DMS53 (cell line): ENCODE measurements at regions not wholly inside any gene's neighbourhood (a gene's known extent, or its start where the extent isn't known, plus 50 kb on each side); places are given as distances from the start of the nearest gene placed in this dataset.
A peak's percentile ranks its signal among the peaks of the same experiment; 100 is the strongest.
"Not testable (repeated sequence)": the region's sequence is repeated elsewhere in the genome, so short reads cannot be mapped to it uniquely, and the experiment has no call there.

Experiments used
- DNase-seq: peaks from one replicate; lab custom pipeline; 2025; lab: John Stamatoyannopoulos, UW

GRCh38 chr9:22840641-22841040 lies 394.0 kb downstream of the DMRTA1 start:
- DNase-seq = no peak

- DNase-seq = not testable (repeated sequence)
Measured at GRCh38 chr9:22845243-22845642, 398.6 kb downstream of the DMRTA1 start.

- no peak for DNase-seq
Measured at GRCh38 chr9:22855980-22856379, 409.4 kb downstream of the DMRTA1 start.

- DNase-seq = no peak
Measured at GRCh38 chr9:22857316-22857715, 410.7 kb downstream of the DMRTA1 start.

- DNase-seq = no peak
Measured at GRCh38 chr9:22863106-22863505, 416.5 kb downstream of the DMRTA1 start.

DNA sequence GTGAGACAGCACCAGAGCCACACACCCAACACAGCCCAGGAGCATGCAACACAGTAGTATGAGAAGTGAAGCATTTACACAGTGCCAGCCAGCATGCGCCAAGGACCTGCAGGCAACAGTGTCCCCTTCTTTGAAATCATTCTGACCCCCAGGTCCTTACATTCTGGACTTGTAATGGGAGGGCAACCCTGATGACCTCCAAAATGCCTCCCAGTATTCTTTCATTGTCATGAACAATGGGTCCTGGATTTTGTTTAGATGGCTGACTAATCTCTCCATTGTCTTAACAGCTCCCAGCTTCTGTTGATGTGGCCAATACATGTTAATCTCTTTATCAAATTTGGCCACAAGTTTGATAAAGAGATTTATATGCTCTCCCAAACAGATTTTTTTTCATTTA lies 417.1 kb downstream of the DMRTA1 start:
- no peak for DNase-seq

GRCh38 chr9:22893196-22893843 lies 446.7 kb downstream of the DMRTA1 start:
- no peak for DNase-seq

DNA sequence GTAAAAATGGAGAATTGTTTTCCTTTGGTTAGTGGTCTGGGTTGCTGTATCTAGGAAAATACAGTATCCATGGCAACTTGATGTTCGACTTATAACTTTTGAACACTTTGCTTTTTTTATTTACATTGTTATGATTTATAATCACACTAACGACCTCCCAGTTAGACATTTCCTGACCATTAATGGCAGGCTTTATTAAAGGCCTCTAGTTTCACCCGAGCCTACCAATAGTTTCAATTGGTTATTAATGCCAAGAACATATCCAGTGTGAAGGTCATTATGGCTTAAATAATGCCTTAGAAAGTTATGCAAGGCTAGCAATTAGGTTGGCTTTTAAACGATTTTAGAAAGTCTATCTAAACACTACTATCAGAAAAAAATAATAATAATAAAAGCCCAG lies 452.0 kb downstream of the DMRTA1 start:
- DNase-seq = no peak

DNA sequence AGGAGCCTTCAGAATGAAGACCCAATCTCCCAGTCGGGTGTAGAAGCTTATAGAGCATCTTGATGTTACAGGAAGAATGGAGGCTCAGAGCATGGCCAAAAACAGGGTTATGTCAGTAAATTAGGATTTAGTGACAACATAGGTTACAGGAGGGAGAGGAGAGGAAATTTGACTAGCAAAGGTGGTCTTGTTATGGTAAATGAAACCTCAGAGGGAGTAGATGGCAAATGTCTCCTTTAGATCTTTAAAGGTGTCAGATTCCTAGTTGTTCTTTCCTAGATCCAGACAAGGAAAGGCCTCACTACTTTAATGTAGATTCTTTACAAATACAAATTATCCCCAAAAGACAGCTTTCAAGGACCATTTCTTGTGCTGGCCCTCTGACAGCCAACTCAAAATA lies 465.0 kb downstream of the DMRTA1 start:
- DNase-seq = no peak

DNA sequence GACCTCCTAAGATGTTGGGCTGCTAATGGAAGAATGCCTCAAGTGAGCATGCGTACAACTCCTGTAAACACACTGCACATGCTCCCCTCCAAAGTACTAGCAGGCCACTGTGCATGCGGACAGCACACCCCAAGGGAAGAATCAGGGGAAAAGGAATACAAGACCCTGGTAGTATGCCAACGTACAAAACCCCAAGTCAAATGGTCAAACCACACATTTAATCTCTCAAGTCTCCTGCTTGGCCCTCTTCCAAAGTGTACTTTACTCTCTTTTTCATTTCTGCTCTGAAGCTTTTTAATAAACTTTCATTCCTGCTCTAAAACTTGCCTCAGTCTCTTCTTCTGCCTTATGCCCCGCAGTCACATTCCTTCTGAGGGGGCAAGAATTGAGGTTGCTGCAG lies 466.4 kb downstream of the DMRTA1 start:
- no peak for DNase-seq

DNA sequence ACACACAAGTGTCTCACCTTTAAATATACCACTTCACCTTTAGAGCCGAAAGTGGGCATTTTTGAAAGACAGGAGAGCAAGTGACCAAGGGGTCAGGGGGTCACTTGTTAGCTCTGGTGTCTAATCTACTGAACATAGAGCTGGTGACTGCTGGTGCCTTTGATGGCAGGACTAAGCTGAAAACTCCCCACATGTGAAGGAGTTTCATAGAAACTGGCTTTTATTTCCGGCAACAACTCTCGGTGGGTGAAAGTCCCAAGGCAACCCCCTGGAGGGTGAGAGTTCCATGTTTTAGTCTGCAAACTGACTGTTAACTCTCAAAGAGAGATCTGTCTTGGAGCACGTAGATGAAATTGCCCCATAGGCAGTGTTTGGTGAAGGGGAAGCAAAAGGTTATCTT lies 466.9 kb downstream of the DMRTA1 start:
- no peak for DNase-seq

DNA sequence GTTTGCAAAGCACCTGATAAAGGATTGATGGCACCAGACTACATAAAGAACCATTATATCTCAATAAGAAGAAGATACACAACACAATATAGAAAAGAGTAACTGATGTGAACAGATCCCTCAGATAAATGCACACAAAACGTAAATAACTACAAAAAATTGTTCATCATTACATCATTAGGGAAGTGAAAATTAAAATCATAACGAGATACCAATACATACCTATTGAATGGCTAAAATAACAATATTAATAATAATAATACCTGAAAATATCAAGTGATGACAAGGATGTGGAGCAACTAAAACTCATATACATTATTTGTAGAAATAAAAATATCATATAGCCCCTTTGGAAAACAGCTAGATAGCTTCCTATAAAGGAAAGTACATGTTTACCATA lies 469.5 kb downstream of the DMRTA1 start:
- DNase-seq = no peak

- DNase-seq = no peak
Measured at GRCh38 chr9:22919423-22919822, 472.8 kb downstream of the DMRTA1 start.

- DNase-seq = no peak
Measured at GRCh38 chr9:22921742-22922141, 475.1 kb downstream of the DMRTA1 start.

GRCh38 chr9:22922222-22922621 lies 475.6 kb downstream of the DMRTA1 start:
- no peak for DNase-seq

GRCh38 chr9:22954550-22954949 lies 507.9 kb downstream of the DMRTA1 start:
- DNase-seq = no peak

DNA sequence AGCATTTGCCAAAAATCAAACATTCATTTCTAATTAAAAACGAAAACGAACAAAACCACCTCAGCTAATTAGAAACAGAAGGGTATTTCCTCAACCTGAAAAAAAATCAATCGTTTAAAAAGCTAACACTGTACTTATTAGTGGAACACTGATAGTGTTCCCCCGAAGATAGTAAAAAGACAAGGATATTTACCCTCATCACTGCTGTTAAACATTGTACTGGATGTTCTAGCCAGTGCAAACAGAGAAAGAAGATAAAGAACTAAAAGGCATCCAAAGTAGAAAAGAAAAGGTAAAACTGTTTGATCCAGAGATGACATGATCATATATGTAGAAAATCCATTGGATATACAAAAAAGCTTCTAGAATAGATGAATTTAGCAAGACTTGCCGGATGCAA lies 508.3 kb downstream of the DMRTA1 start:
- no peak for DNase-seq

DNA sequence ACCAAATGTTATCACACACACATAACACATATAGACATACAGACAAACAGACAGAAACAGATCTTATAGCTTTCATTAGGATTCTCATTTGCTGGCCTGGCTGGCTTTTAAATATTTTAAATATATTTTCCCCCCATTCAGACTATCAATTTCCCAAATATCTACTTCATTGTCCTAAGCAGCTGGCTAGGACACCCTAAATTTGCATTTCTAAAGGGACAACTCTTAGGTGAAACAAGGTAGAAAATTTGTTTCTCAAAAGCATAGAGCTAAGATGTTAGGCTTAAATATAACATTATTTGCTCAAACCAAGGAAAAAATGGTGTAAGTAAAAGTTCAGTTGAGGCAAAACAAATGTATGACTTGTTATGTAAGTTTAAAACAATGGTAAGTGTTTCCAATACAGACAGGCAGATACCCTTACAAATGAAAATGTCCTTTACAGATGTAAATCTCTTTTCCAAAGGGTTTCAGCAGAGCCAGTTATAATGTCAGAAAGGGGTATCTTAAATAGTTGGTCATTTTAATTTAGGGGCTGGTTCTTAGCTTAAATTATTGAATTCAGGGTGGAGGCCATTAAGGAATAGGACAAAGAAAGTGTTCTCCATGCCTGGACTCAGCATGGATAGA lies 522.8 kb downstream of the DMRTA1 start:
- no peak for DNase-seq

- DNase-seq = no peak
Measured at GRCh38 chr9:22970434-22970975, 523.9 kb downstream of the DMRTA1 start.

DNA sequence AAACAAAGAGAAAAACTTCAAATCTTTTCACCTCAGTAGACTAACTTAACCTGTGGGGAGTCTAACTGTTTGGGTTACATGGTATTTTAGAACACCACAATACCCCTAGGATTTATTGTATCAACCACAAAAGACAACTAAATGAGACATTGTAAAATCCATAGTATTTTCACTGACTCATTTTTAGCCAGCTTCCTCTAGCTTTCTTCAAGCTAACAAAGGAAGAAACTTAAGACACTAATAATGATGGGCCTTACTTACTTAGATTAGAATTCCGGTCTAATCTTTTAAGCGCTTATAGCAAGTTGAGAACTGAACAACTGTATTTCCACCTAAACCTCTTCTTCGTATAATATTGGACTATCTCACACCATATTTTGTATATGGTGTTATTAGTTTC lies 529.3 kb downstream of the DMRTA1 start:
- no peak for DNase-seq

DNA sequence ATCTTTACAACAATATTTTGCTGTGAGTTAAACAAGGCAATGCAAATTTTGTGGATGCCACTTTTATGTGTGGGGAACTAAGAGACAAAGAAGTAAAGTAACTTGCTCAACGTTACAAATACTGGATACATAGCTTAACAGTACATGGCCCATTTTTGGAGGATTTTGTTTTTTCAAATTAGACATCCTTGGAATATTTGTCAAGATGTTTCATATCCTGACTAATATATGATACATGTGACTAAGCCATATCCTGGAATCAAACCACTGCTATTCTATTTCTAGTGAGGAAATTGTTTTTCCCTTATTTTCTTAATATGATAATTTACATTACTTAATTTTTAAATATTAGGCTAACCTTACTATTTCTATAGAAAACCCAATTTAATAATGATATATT lies 529.8 kb downstream of the DMRTA1 start:
- no peak for DNase-seq

DNA sequence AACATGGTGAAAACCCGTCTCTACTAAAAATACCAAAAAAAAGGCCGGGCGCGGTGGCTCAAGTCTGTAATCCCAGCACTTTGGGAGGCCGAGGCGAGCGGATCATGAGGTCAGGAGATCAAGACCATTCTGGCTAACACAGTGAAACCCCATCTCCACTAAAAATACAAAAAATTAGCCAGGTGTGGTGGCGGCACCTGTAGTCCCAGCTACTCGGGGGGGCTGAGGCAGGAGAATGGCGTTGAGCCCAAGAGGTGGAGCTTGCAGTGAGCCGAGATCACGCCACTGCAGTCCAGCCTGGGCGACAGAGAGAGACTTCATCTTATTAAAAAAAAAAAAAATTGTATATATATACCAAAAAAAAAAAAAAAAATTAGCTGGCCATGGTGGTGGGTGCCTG lies 533.8 kb downstream of the DMRTA1 start:
- DNase-seq = not testable (repeated sequence)

- DNase-seq = peak; percentile 27
Measured at GRCh38 chr9:22986556-22986955, 539.9 kb downstream of the DMRTA1 start.

DNA sequence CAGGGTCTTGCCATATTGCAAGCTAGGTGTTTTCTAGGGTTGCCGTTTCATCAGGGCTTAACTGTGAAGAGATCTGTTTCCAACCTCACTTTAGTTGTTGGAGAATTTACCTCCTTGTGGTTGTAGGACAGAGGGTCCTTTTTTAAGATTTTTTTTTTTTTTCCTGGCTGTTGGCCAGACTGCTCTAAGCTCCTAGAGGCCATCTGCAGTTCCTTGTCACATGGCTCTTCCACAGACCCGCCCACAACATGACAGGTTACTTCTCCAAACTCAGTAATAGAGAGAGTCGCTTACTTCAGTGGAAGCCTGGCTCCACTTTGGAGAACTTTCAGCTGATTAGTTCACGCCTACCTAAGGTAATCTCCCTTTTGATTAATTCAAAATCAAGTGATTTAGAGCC lies 543.7 kb downstream of the DMRTA1 start:
- peak; percentile 6 for DNase-seq
